A549 (cell line): ENCODE measurements at regions not wholly inside any gene's neighbourhood (a gene's known extent, or its start where the extent isn't known, plus 50 kb on each side); places are given as distances from the start of the nearest gene placed in this dataset.

Experiments
- PHF8 ChIP-seq: fragments of 200-600 bp; sonication (generic); IDR thresholded peaks from 2 replicates; pipeline ENCODE4 v1.6.1; 2016; ENCODE audit warnings: low read depth, mild to moderate bottlenecking, antibody characterized with exemption, moderate library complexity, borderline replicate concordance
- ZSCAN20 ChIP-seq: fragments of 250-450 bp; sonication (Bioruptor Pico); IDR thresholded peaks from 2 replicates; pipeline ENCODE4 v1.8.0; 2022; ENCODE audit warnings: mild to moderate bottlenecking, moderate library complexity

GRCh38 chr7:13743226-13743625 lies 246.2 kb downstream of the ETV1 start:
- TF ChIP-seq ZSCAN20 (CRISPR knock-in tag) (no peak), PHF8 (no peak)
